Endodermal cell (in vitro differentiated cells): ENCODE measurements at regions not wholly inside any gene's neighbourhood (a gene's known extent, or its start where the extent isn't known, plus 50 kb on each side); places are given as distances from the start of the nearest gene placed in this dataset.

Source experiments
- DNase-seq: peaks from one replicate; pipeline ENCODE4 v3.0.0-alpha.2; 2017
- H3K27ac ChIP-seq: 2 replicates; pipeline ENCODE4 v1.5.1; 2013; ENCODE audit warnings: mild to moderate bottlenecking, low read depth, low read length, moderate library complexity
- H3K27me3 ChIP-seq: 2 replicates; pipeline ENCODE4 v1.6.1; 2013; ENCODE audit warnings: mild to moderate bottlenecking, low read length, moderate library complexity; ENCODE audit not compliant: insufficient read depth, control insufficient read depth, poor library complexity, severe bottlenecking
- H3K36me3 ChIP-seq: 2 replicates; pipeline ENCODE4 v1.7.0; 2013; ENCODE audit warnings: mild to moderate bottlenecking, low read length, moderate library complexity; ENCODE audit not compliant: control insufficient read depth, insufficient read depth
- H3K4me1 ChIP-seq: one replicate; pipeline ENCODE4 v1.7.0; 2013; ENCODE audit warnings: low read length; ENCODE audit not compliant: control insufficient read depth, insufficient read depth
- H3K4me3 ChIP-seq: 2 replicates; pipeline ENCODE4 v1.5.1; 2013; ENCODE audit warnings: mild to moderate bottlenecking, low read length, moderate library complexity
- H3K9ac ChIP-seq: 2 replicates; pipeline ENCODE4 v1.6.1; 2013; ENCODE audit warnings: mild to moderate bottlenecking, low read length, moderate library complexity; ENCODE audit not compliant: poor library complexity, severe bottlenecking; ENCODE audit errors: extremely low read depth
- H3K9me3 ChIP-seq: 2 replicates; pipeline ENCODE4 v1.6.1; 2013; ENCODE audit warnings: mild to moderate bottlenecking, low read length, moderate library complexity; ENCODE audit not compliant: control insufficient read depth
- H3K27ac Mint-ChIP-seq: 2 replicates; pipeline ENCODE4 v1.8.0; 2020; ENCODE audit warnings: mixed read lengths
- H3K27me3 Mint-ChIP-seq: 2 replicates; pipeline ENCODE4 v1.8.0; 2021; ENCODE audit warnings: mild to moderate bottlenecking, mixed read lengths; ENCODE audit not compliant: insufficient read depth
- H3K36me3 Mint-ChIP-seq: 2 replicates; pipeline ENCODE4 v1.8.0; 2020; ENCODE audit warnings: low read depth, mixed read lengths
- H3K4me1 Mint-ChIP-seq: 2 replicates; pipeline ENCODE4 v1.8.0; 2020; ENCODE audit warnings: mixed read lengths
- H3K4me3 Mint-ChIP-seq: 2 replicates; pipeline ENCODE4 v1.8.0; 2020; ENCODE audit warnings: mild to moderate bottlenecking, moderate library complexity, mixed read lengths
- H3K9me3 Mint-ChIP-seq: 2 replicates; pipeline ENCODE4 v1.8.0; 2020; ENCODE audit warnings: mild to moderate bottlenecking, mixed read lengths
- WGBS, 2 experiments: methylation state at CpG; one replicate each; pipeline versions ENCODE4 v1.1.5 to v1.1.7; 2013; ENCODE audit warnings: missing lambda C conversion rate in 2 of 2, mixed read lengths in 1 of 2; ENCODE audit not compliant: insufficient coverage in 1 of 2, insufficient read length in 1 of 2; 5-methylcytosine and 5-hydroxymethylcytosine counted together
- TF ChIP-seq, protein P1 (sequence below): fragments of 200-600 bp; sonication (generic); conservative IDR thresholded peaks from 2 replicates; pipeline ENCODE4 v1.5.0; 2021; ENCODE audit warnings: antibody characterized with exemption, mild to moderate bottlenecking

DNA sequence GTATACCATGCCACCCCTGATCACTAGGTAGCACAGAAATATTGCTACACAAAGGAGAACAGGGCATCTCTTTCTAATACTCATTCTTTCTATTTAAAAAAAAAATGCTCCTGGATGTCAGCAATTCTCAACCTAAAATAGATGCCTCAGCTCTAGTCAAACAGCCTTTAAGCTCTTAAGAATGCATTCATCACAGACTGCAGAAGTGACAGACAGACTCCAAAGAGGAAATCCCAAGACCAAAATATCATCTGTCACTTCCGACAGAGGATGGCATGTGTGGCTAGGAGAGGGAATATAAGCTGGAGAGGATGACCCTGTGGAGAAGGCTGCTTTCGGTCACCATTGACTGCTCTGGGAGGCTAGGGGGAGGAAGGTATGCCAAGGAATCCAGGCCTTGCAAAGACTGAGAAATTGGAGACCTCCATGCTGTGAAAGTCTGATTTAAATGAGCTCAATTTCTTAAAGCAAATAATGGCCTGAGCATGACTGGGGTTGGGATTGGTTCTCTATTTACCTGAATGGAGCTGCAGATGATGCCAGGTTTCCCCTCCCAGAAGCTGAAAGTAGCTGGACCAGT lies 277.4 kb downstream of the BRINP2 start:
- Histone ChIP-seq H3K27me3 (no peaks in the 10 kb centered on the region), H3K27ac (no peak overlapping the region), H3K4me1 (no peaks in the 10 kb centered on the region), H3K9ac (no peak overlapping the region), H3K9me3 (no peaks in the 10 kb centered on the region), H3K4me3 (no peak overlapping the region), H3K36me3 (no peaks in the 10 kb centered on the region)
- H3K36me3 Mint-ChIP-seq = no peaks in the 10 kb centered on the region
- no peaks in the 10 kb centered on the region for H3K9me3 Mint-ChIP-seq
- WGBS, 2 experiments = 67 to 89% methylated on average over 1 to 2 of the region's 2 CpGs
- TF ChIP-seq, protein P1, sequence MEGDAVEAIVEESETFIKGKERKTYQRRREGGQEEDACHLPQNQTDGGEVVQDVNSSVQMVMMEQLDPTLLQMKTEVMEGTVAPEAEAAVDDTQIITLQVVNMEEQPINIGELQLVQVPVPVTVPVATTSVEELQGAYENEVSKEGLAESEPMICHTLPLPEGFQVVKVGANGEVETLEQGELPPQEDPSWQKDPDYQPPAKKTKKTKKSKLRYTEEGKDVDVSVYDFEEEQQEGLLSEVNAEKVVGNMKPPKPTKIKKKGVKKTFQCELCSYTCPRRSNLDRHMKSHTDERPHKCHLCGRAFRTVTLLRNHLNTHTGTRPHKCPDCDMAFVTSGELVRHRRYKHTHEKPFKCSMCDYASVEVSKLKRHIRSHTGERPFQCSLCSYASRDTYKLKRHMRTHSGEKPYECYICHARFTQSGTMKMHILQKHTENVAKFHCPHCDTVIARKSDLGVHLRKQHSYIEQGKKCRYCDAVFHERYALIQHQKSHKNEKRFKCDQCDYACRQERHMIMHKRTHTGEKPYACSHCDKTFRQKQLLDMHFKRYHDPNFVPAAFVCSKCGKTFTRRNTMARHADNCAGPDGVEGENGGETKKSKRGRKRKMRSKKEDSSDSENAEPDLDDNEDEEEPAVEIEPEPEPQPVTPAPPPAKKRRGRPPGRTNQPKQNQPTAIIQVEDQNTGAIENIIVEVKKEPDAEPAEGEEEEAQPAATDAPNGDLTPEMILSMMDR = no peak
- H3K4me1 Mint-ChIP-seq = no peaks in the 10 kb centered on the region
- DNase-seq = no peak
- H3K27ac Mint-ChIP-seq = no peak overlapping the region
- H3K4me3 Mint-ChIP-seq = no peak overlapping the region
- H3K27me3 Mint-ChIP-seq = peaks cover 2% of the 10 kb centered on the region

DNA sequence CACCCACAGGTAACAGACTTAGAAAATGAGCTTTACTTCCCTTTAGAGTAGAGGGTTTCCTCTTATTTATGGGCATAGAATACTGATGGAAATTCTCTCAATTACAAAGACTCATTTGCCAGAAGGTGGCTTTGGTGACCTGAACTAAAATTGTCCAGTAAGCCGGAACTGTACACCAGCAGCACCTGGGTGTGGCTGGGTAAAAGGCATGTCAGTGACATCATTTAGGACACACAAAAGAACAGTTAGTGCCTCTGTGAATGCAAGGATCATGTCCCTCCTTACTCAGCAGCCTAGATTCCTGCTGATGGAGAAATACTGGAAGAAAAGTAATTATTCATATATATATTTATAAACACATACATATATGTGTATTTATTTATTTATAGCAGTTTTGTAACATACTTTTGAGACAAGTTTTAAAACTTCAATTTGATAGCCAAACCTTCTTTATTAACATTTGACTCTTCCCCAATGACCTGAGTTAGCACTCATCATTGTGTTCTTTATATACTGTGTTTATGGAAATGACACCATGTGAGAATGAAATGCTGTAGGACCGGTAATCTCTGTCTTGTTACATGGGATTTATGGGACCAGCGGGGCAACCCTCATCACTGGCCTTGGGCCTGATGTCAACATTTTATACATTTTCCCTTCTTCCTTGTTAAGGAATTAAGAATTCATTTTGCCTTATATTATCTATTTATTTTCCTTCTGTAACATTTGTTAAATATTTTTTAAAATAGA lies 274.4 kb downstream of the BRINP2 start:
- TF ChIP-seq, protein P1 = no peak
- no peak overlapping the region for H3K27ac Mint-ChIP-seq
- H3K4me1 Mint-ChIP-seq = no peaks in the 10 kb centered on the region
- H3K9me3 ChIP-seq = no peaks in the 10 kb centered on the region
- H3K27ac ChIP-seq = no peak overlapping the region
- no peak overlapping the region for H3K9ac ChIP-seq
- DNase-seq = no peak
- 99% methylated on average over 3 of the region's 3 CpGs; no CpG with 5 or more reads in 1 of the 2 experiments for WGBS, 2 experiments
- no peak overlapping the region for H3K4me3 ChIP-seq
- peaks cover 4% of the 10 kb centered on the region for H3K27me3 Mint-ChIP-seq
- H3K27me3 ChIP-seq = no peaks in the 10 kb centered on the region
- H3K4me1 ChIP-seq = no peaks in the 10 kb centered on the region
- no peaks in the 10 kb centered on the region for H3K36me3 Mint-ChIP-seq
- no peaks in the 10 kb centered on the region for H3K9me3 Mint-ChIP-seq
- no peaks in the 10 kb centered on the region for H3K36me3 ChIP-seq
- H3K4me3 Mint-ChIP-seq = no peak overlapping the region

DNA sequence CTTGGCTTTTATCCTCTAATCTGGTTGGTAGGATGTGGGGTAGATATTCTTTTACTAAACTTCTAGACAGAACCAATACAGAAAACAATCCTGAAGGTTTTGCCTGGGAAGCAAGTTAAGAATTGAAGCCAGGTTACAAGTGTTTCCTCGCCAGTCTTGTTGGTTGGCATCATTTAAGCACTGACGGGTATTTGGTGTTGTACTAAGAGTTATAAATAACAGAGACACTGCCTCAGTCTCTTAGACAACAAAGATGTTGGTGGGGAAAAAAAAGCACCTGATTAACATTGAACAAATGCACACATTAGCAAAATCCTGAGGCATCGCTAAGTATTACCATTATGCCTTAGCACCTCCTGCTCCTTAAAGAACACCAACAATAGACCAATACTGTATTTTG lies 272.2 kb downstream of the BRINP2 start:
- no peak overlapping the region for H3K4me3 Mint-ChIP-seq
- no peaks in the 10 kb centered on the region for H3K9me3 Mint-ChIP-seq
- WGBS, 2 experiments = 94% methylated on average over 3 of the region's 3 CpGs; no CpG with 5 or more reads in 1 of the 2 experiments

More for the DNA sequence above, 272.2 kb downstream of the BRINP2 start:
- Histone ChIP-seq H3K27ac (no peak overlapping the region), H3K9ac (no peak overlapping the region), H3K27me3 (no peaks in the 10 kb centered on the region), H3K9me3 (no peaks in the 10 kb centered on the region), H3K36me3 (no peaks in the 10 kb centered on the region), H3K4me1 (no peaks in the 10 kb centered on the region), H3K4me3 (no peak overlapping the region)
- Mint-ChIP-seq H3K27me3 (peaks cover 4% of the 10 kb centered on the region), H3K27ac (no peak overlapping the region), H3K36me3 (no peaks in the 10 kb centered on the region), H3K4me1 (no peaks in the 10 kb centered on the region)
- TF ChIP-seq, protein P1 = no peak
- DNase-seq = no peak
